ENCODE measurements at regions not wholly inside any gene's neighbourhood (a gene's known extent, or its start where the extent isn't known, plus 50 kb on each side); places are given as distances from the start of the nearest gene placed in this dataset.

GRCh38 chr7:17672783-17673182 lies 267.5 kb downstream of the SNX13 start:
- TF ChIP-seq, protein P1, sequence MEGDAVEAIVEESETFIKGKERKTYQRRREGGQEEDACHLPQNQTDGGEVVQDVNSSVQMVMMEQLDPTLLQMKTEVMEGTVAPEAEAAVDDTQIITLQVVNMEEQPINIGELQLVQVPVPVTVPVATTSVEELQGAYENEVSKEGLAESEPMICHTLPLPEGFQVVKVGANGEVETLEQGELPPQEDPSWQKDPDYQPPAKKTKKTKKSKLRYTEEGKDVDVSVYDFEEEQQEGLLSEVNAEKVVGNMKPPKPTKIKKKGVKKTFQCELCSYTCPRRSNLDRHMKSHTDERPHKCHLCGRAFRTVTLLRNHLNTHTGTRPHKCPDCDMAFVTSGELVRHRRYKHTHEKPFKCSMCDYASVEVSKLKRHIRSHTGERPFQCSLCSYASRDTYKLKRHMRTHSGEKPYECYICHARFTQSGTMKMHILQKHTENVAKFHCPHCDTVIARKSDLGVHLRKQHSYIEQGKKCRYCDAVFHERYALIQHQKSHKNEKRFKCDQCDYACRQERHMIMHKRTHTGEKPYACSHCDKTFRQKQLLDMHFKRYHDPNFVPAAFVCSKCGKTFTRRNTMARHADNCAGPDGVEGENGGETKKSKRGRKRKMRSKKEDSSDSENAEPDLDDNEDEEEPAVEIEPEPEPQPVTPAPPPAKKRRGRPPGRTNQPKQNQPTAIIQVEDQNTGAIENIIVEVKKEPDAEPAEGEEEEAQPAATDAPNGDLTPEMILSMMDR (IDR thresholded peaks at IDR 0.05; ENCODE audit: low read length), result no peak
- TF ChIP-seq EZH2phosphoT487 (IDR thresholded peaks at IDR 0.05; ENCODE audit: low read length) (no peak), EZH2 (optimal IDR thresholded peaks at IDR 0.05; ENCODE audit: low read depth, low read length) (no peak)

Data from MM.1S (cell line).